HG03039 (cell line): ENCODE measurements at regions not wholly inside any gene's neighbourhood (a gene's known extent, or its start where the extent isn't known, plus 50 kb on each side); places are given as distances from the start of the nearest gene placed in this dataset.

Experiments used
- ATAC-seq: cut with Tn5 transposase; IDR thresholded peaks from one replicate; pipeline ENCODE4 v1.9.1; 2021; ENCODE audit warnings: mild to moderate bottlenecking, moderate library complexity; ENCODE audit not compliant: unreplicated experiment

DNA sequence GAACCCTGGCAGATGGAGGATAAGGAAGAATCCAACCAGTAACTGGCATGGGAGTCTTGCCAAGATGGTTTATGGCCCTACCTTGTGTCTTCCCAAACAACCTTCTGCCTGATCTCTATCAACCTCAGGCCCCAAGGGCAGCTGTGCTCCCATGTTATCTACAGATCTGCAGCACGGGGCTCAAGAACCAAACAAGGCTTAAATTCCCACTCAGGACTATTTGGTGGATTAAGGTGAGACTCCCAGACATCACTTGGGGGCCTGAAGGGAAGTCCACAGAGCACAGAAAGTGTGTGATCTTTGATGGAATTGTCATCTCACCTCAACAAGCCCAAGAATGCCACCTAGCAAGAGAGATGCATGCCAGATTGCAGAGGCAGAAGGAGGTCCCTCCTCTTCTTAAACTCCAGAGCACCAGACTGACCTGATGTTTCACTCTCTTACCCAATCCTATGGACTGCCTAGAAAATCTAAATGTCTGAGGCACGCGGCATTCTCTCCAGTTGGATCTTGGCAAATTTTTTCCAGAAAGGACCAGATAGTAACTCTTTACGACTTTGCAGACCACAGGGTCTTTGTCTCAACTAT is 759.5 kb upstream of the TBX3 start:
- no peak for ATAC-seq

- ATAC-seq, result no peak
Observed at GRCh38 chr12:115440438-115440837, 756.5 kb upstream of the TBX3 start.

- no peak for ATAC-seq
Observed at GRCh38 chr12:115439008-115439601, 755.1 kb upstream of the TBX3 start.

DNA sequence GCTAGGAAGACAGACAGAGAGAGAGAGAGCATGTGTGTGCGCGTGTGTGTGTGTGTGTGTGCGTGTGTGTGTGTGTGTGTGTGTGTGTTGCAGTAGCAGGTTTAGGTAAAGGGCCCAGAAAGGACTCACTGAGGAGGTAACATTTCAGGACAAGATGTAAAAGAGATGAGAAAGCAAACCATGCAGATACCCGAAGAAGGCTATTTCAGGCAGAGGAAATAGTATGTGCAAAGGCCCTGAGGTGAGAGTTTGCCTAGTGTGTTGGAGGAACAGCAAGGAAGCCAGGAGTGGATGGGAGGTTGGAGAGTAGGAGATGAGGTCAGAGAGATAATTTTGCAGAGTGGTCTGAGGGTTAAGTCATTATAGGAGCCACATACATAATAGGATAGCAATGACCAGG is 754.3 kb upstream of the TBX3 start:
- ATAC-seq, result no peak

DNA sequence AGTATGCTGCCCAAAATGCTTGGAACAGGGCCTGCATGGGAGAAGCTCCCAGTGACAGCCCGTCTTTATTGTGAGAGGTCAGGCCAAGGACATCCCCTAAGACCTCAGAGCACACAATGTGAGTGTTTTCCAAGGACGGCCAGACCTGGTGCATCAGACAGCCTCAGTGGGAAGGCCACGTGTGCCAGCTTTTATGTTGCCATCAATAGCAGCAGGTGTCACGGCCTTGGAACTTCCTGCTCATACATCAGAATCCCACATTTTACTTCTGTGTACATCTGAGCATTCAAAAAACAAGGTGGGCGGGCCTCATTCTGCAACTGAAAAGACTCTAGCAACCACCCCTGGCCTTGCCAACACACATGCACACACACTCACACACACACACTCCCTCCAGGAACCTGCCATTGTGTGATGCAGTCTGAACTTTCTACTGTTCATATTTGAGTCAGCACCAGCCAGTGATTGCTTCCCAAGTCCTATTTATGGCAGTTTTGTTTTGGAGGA is 753.1 kb upstream of the TBX3 start:
- no peak for ATAC-seq

DNA sequence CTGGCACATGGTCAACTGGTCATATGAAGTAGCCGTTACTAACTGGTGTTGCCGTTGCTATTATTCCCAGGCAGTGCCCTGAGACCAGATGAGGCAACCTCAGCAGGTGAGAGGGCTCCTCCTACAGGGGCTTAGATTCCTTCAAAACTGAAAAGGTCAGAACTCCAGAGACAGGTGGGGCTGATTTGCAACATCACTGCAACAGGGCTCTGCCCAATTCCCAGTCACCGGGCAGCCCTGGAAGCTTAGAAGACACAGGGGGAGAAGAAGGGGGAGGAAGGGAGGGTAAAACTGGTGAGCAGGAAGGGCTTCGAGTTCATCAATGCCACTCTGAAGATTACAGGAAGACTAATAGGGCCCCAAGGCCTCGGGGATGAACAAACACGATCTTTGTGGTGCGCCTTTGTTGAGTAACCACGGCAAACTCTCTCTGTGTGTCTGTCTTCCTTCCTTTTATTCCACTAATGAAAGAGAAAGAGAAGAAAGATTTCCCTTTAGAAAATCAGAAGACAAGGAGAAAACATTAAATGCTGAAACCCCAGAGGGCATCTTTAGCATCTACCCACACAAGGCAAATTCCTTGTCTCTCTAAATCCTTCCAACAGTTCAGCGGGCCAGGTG is 749.1 kb upstream of the TBX3 start:
- no peak for ATAC-seq

GRCh38 chr12:115430636-115431035 is 746.7 kb upstream of the TBX3 start:
- no peak for ATAC-seq

GRCh38 chr12:115426732-115427131 is 742.8 kb upstream of the TBX3 start:
- ATAC-seq, result no peak

DNA sequence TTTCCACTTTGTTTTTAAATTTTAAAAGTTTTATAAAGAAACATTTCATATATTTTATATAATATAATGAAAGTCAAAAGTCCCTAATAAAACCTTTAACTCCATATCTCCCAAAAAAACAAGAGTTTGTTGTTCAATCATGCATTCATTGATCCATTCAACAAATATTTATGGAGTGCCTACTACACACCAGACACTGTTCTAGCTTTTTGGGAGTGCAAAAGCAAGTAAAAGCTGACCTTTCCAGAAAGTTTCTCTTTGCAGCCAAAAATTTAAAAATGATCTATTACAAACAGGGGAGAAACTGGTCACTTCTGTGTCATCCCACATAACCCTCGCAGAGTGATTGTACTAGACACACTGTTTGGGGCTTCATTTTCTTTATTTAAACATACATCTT is 740.0 kb upstream of the TBX3 start:
- no peak for ATAC-seq

- ATAC-seq, result no peak
Observed at GRCh38 chr12:115423546-115423987, 739.6 kb upstream of the TBX3 start.

DNA sequence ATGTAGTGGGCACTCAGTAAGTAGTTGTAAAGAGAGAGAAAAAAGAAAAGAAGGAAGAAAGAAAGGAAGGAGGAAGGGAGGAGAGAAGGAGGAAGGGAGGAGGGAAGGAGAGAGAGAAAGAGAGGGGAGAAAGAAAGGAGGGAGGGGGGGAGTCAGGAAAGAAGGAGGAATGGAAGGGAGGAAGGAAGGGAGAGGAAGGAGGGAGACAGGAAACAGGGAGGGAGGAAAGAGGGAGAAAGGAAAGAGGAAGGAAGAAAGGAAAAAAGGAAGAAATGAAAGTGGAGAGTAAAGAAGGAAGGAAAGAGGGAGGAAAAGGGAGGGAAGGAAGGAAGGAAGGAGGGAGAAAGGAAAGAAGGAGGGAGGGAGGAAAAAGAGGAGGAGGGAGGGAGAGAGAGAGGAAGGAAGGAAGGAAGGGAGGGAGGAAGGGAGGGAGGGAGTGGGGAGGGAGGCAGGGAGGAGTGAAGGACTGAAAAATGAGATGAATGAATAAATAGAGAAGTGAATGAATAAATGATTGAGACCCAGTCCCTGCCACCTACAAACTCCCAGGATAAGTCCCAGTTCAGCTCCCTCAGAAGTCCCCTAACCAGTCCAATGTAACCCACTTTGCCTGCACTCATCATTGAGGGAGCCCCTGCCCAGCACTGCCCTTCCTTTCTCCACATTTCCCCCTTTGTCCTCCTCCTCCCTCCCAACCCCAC is 739.0 kb upstream of the TBX3 start:
- ATAC-seq, result no peak

GRCh38 chr12:115421796-115422709 is 738.1 kb upstream of the TBX3 start:
- no peak for ATAC-seq

GRCh38 chr12:115421350-115421749 is 737.4 kb upstream of the TBX3 start:
- ATAC-seq, result no peak

DNA sequence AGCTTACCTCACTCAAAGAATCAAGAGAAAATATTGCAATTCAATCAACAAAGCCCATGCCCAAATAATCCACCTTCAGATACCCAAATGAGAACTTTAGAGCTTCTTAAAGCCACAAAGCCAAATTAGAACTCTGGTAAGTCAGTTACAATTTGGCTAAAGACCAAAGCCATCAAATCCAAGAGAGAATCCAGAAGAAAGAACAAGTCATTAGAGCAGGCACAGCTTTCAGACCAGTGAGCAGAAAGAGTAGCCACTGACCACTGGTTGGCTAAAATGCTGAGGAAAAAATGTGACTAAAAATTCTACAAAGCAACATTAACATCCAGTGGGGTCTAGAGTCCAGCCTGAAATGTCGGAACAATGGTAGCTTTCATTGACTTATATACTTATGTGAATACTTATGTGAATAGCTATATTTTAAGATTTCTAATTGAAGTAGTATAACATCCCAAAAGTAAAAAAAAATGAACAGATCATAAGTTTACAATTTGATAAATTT is 735.2 kb upstream of the TBX3 start:
- no peak for ATAC-seq

DNA sequence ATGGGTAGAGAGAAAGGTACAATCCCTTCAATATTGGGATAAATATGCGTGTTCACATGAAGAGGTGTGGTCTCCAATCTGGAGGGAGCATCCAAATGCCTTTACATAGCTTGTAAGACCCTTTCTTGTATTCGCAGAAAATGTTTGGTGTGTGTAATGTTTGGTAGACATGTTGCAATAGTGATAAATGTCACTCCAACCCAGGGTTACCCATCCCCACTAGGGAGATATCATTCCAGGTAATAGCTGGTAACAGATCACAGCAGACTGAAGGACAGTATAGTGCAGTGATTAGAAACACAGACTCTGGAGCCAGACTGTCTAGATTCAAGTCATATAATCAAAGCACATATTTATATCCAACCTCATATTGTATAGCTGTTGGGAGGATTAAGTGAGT is 733.6 kb upstream of the TBX3 start:
- ATAC-seq, result no peak

DNA sequence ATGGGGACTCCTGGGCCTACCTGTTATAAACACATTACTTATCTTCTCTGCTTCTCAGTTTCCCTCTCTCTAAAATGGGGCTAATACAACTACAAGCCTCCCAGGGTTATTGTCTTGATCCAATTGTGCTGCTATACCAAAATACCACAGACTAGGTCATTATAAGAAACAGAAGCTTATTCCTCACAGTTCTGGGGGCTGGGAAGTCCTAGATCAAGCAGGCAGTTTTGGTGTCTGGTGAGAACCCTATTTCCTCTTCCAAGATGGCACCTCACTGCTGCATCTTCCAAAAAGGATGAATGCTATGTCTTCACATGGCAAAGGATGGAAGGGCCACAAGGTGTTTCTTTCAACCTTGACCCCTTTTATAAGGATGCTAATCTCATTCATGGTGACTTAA is 732.9 kb upstream of the TBX3 start:
- ATAC-seq, result no peak

DNA sequence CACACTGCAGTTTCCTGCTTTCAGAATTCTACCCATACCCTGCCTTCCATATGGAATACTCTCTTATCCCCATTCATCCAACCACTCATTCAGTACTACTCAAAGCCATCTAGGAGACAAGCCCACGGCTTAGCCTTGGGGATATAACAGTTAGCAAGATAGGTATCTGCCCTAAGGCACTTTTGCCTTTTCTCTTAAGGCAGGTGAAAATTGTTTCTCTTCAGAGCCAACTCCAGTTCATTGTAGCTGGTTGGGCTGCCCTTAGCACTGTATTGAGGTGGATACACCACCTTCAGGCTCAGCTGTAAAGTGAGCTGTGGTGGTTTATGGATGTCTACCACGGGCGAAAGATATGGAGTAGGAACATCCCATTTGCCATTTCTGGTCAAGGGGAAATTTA is 729.7 kb upstream of the TBX3 start:
- no peak for ATAC-seq

DNA sequence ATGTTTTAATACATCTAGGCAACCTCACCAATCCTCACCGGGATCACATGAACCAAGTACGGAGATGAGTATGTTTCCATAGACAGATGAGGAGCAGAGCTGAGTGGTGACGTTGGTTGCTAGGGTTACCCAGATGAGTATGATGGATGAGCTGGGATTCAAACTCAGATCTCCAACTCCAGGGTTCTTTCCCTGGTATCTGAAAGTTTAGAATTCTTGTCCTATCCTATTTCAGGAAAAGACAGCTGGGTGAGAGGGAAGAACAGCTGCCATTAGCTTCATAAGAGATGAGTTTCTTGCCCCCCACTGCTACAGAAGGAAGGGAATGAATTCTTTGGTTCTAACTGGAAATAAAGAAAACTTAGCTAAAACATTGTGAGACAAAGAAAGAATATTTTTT is 728.9 kb upstream of the TBX3 start:
- no peak for ATAC-seq

GRCh38 chr12:115411121-115411520 is 727.1 kb upstream of the TBX3 start:
- no peak for ATAC-seq

DNA sequence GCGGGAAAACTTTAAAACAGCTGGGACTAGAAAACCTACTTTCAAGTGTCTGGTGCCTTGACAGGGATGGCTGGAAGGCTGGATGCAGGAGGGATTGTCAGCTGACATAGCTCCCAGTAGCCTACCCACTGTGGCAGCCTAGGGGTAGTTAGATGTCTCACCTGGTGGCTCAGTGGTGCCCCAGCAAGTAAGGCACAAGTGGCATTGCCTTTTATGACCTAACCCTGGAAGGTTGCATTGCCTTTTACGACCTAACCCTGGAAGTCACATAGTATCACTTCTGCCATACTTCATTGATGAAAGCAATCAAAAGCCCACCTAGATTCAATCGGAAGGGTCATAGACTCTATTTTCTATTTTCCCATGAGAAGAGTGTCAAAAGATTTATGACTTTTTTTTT is 724.7 kb upstream of the TBX3 start:
- ATAC-seq, result no peak

GRCh38 chr12:115407723-115408122 is 723.7 kb upstream of the TBX3 start:
- ATAC-seq, result no peak
